Panc1 (cell line): ENCODE measurements at regions not wholly inside any gene's neighbourhood (a gene's known extent, or its start where the extent isn't known, plus 50 kb on each side); places are given as distances from the start of the nearest gene placed in this dataset.

Experiments
- ATAC-seq: fragments of 200-7000 bp; cut with Tn5 transposase; 2 replicates; pipeline ENCODE4 v1.9.1; 2020; ENCODE audit warnings: mild to moderate bottlenecking, moderate library complexity
- BruUV-seq: library from RNA; stranded (reverse); fragments of 400-500 nt; replicated peaks from 2 replicates; lab custom pipeline; 2021; lab: Mats Ljungman, UMichigan
- CTCF ChIA-PET: fragments of 300-600 bp; sonication (Branson Sonifier 250); formaldehyde crosslinking; loops from one replicate; lab custom pipeline; 2022; ENCODE audit warnings: antibody characterized with exemption; lab: Charles Lee
- POLR2A ChIA-PET: fragments of 300-600 bp; sonication (Branson Sonifier 250); formaldehyde crosslinking; loops from one replicate; lab custom pipeline; 2022; ENCODE audit warnings: antibody characterized with exemption; lab: Charles Lee
- DNase-seq: peaks from one replicate; pipeline ENCODE4 v3.0.0-alpha.2; 2010; ENCODE audit warnings: low read depth, low spot score
- H3K27ac ChIP-seq: 2 replicates; pipeline ENCODE4 v1.5.1; 2011; ENCODE audit warnings: mild to moderate bottlenecking, low read length, inconsistent platforms
- H3K27me3 ChIP-seq: fragments of 200-500 bp; sonication (Bioruptor generic); 2 replicates; pipeline ENCODE4 v1.6.0; 2014; ENCODE audit warnings: low read length, inconsistent platforms; ENCODE audit not compliant: control insufficient read depth, insufficient read depth
- H3K36me3 ChIP-seq: fragments of 200-500 bp; sonication (Bioruptor generic); 2 replicates; pipeline ENCODE4 v1.5.1; 2014; ENCODE audit warnings: inconsistent platforms, mild to moderate bottlenecking, low read length, moderate library complexity; ENCODE audit not compliant: control insufficient read depth, insufficient read depth
- H3K4me1 ChIP-seq: 2 replicates; pipeline ENCODE4 v1.5.1; 2011; ENCODE audit warnings: inconsistent platforms, mild to moderate bottlenecking, low read length, moderate library complexity; ENCODE audit not compliant: control insufficient read depth, insufficient read depth
- H3K4me3 ChIP-seq, 2 experiments: 2 replicates each; pipeline ENCODE4 v1.5.1; 2011 to 2012; ENCODE audit warnings: low read depth in 2 of 2, low read length in 2 of 2, mild to moderate bottlenecking in 2 of 2, inconsistent platforms in 1 of 2, moderate library complexity in 1 of 2
- H3K9me3 ChIP-seq: fragments of 200-500 bp; sonication (Bioruptor generic); 2 replicates; pipeline ENCODE4 v1.5.1; 2014; ENCODE audit warnings: low read depth, mild to moderate bottlenecking, inconsistent platforms, low read length, moderate library complexity; ENCODE audit not compliant: control insufficient read depth, insufficient read depth
- CTCF ChIP-seq: fragments of 450-650 bp; IDR thresholded peaks from 2 replicates; pipeline ENCODE4 v1.5.1; 2017; ENCODE audit warnings: mild to moderate bottlenecking
- POLR2AphosphoS5 ChIP-seq: IDR thresholded peaks from 2 replicates; pipeline ENCODE4 v1.6.1; 2012; ENCODE audit warnings: mild to moderate bottlenecking, low read depth, low read length, moderate library complexity
- REST ChIP-seq, 2 experiments: IDR thresholded peaks; 2 replicates each; pipeline ENCODE4 v1.6.1; 2011 to 2012; ENCODE audit warnings: low read depth in 2 of 2, control low read depth in 1 of 2, low read length in 1 of 2, mild to moderate bottlenecking in 1 of 2, moderate library complexity in 1 of 2; ENCODE audit not compliant: insufficient read depth in 1 of 2
- SIN3A ChIP-seq: IDR thresholded peaks from 2 replicates; pipeline ENCODE4 v1.6.1; 2012; ENCODE audit warnings: low read depth, mild to moderate bottlenecking, low read length, moderate library complexity, borderline replicate concordance; ENCODE audit not compliant: insufficient read depth
- TCF7L2 ChIP-seq: IDR thresholded peaks from 2 replicates; pipeline ENCODE4 v1.6.1; 2011; ENCODE audit warnings: mild to moderate bottlenecking, low read depth, low read length, inconsistent platforms
- in situ Hi-C: cut with HindIII; loops from 2 replicates; pipeline ENCODE4 v1.10.0; 2016; ENCODE audit warnings: low sequenced_read_pairs, low pct_unique_long_range_greater_than_20kb
- intact Hi-C: fragments of 100-400 bp; cut with micrococcal nuclease; formaldehyde crosslinking; loops from one replicate; pipeline ENCODE4 v1.10.0; 2022; ENCODE audit not compliant: unreplicated experiment

GRCh38 chr7:125059861-125060456 is 130.3 kb upstream of the POT1 start:
- BruUV-seq, result no TSS peak
- TF ChIP-seq SIN3A, result no peak
- TF ChIP-seq CTCF, result peak; percentile 23; the same call in 1 of the 2 replicates
- ATAC-seq (no peak), DNase-seq (no peak)
- ChIA-PET POLR2A (no interaction called here), CTCF (interaction anchor here (0.6 kb wide), 2 partner anchors 142 to 1899 kb away, joined by 3 to 4 read pairs; no protein-coding TSS in a partner anchor)
- Histone ChIP-seq H3K9me3 (0 out of 2 replicates have a peak, but pooled peaks cover 3% of the 10 kb centered on the region), H3K27ac (no peak overlapping the region), H3K4me1 (peaks cover 5% of the 10 kb centered on the region; the same call in 1 of the 2 replicates), H3K27me3 (no peaks in the 10 kb centered on the region), H3K4me3 (no peak overlapping the region), H3K36me3 (no peaks in the 10 kb centered on the region)
- intact Hi-C loops (loop anchor here (2.0 kb wide), 1 partner anchor 611 kb away; no protein-coding TSS in a partner anchor), in situ Hi-C loops (no loop called here)

GRCh38 chr7:125057963-125058362 is 128.3 kb upstream of the POT1 start:
- 0 out of 2 replicates have a peak, but pooled peaks cover under 1% of the 10 kb centered on the region for H3K9me3 ChIP-seq
- DNase-seq (no peak), ATAC-seq (no peak)
- no TSS peak for BruUV-seq
- no peak overlapping the region for H3K27ac ChIP-seq
- peaks cover 5% of the 10 kb centered on the region; the same call in 1 of the 2 replicates for H3K4me1 ChIP-seq
- POLR2A ChIA-PET, result no interaction called here
- no peaks in the 10 kb centered on the region for H3K27me3 ChIP-seq
- no peak for TF ChIP-seq POLR2AphosphoS5
- TF ChIP-seq TCF7L2, result no peak
- no peak for TF ChIP-seq SIN3A
- TF ChIP-seq REST (IDR thresholded peaks at IDR 0.05; ENCODE audit: insufficient read depth in 1 of 2, low read depth in 2 of 2, low read length in 1 of 2), result no peak
- no peak for TF ChIP-seq CTCF
- no peak overlapping the region for H3K4me3 ChIP-seq
- H3K36me3 ChIP-seq, result no peaks in the 10 kb centered on the region
- CTCF ChIA-PET, result no interaction called here
- intact Hi-C loops, result no loop called here
- in situ Hi-C loops, result no loop called here
